ENCODE measurements at regions not wholly inside any gene's neighbourhood (a gene's known extent, or its start where the extent isn't known, plus 50 kb on each side); places are given as distances from the start of the nearest gene placed in this dataset.

DNA sequence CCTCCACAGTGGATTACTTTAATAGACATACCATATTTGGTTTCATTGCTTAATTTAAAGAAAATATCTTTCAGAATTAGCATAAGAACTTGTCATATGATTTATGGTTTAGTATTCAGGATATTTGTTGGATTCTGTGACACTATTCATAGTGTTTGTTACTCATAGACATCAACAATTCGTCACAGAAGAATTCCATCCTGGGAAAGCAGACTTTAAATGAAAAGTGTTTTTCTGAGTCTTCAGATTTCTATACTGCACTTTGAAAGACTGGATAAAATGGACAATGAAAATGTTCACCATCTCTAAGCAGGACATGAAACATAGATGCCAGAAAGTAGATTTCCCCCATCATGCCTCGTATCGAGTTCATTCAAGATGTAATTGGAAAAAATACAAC lies 435.6 kb upstream of the ONECUT1 start:
- H3K4me3 ChIP-seq (replicated peaks in 1 of 3): no peak overlapping the region
- H3K27ac ChIP-seq: no peak overlapping the region
- no peaks in the 10 kb centered on the region for H3K9me3 ChIP-seq
- 56 to 74% methylated on average over 3 of the region's 3 CpGs for WGBS, 2 donors
- H3K27me3 ChIP-seq: no peaks in the 10 kb centered on the region
- TF ChIP-seq, protein P1, sequence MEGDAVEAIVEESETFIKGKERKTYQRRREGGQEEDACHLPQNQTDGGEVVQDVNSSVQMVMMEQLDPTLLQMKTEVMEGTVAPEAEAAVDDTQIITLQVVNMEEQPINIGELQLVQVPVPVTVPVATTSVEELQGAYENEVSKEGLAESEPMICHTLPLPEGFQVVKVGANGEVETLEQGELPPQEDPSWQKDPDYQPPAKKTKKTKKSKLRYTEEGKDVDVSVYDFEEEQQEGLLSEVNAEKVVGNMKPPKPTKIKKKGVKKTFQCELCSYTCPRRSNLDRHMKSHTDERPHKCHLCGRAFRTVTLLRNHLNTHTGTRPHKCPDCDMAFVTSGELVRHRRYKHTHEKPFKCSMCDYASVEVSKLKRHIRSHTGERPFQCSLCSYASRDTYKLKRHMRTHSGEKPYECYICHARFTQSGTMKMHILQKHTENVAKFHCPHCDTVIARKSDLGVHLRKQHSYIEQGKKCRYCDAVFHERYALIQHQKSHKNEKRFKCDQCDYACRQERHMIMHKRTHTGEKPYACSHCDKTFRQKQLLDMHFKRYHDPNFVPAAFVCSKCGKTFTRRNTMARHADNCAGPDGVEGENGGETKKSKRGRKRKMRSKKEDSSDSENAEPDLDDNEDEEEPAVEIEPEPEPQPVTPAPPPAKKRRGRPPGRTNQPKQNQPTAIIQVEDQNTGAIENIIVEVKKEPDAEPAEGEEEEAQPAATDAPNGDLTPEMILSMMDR (IDR thresholded peaks at IDR 0.05): no peak
- TF ChIP-seq POLR2A (IDR thresholded peaks at IDR 0.05): no peak
- no peak for DNase-seq
- H3K36me3 ChIP-seq: no peaks in the 10 kb centered on the region
- intact Hi-C loops (cut with DNase I): no loop called here
- no peaks in the 10 kb centered on the region for H3K4me1 ChIP-seq

DNA sequence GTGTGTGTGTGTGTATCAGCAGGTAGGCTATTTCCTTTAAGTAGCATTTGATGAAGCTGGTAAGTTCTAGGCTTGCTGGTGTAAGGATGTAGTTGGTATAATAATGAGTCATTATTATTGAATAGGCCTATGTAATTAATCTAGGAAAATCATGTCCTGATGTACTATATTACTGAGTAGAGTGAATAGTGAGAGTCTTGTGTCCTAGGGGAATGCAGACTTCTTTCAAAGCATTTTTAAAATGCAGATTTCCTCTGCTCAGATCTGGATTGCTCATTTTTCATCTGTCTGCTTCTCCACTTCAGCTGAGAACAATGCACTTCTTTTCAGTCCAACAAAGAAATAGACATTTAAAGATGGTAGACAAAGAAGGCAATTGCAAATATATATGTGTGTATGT lies 434.2 kb upstream of the ONECUT1 start:
- DNase-seq: no peak
- no peaks in the 10 kb centered on the region for H3K27me3 ChIP-seq
- intact Hi-C loops (cut with DNase I): no loop called here
- no peak overlapping the region for H3K27ac ChIP-seq
- no peak overlapping the region for H3K4me3 ChIP-seq (replicated peaks in 1 of 3)
- H3K36me3 ChIP-seq: no peaks in the 10 kb centered on the region
- H3K4me1 ChIP-seq: no peaks in the 10 kb centered on the region
- TF ChIP-seq, protein P1 (IDR thresholded peaks at IDR 0.05): no peak
- no peak for TF ChIP-seq POLR2A (IDR thresholded peaks at IDR 0.05)
- no peaks in the 10 kb centered on the region for H3K9me3 ChIP-seq

- WGBS, 2 donors: 100% methylated on average over 1 of the region's 1 CpG
- Histone ChIP-seq H3K36me3 (no peaks in the 10 kb centered on the region), H3K4me3 (replicated peaks in 1 of 3) (no peak overlapping the region), H3K27me3 (no peaks in the 10 kb centered on the region), H3K9me3 (no peaks in the 10 kb centered on the region), H3K27ac (no peak overlapping the region), H3K4me1 (no peaks in the 10 kb centered on the region)
- TF ChIP-seq, protein P1 (IDR thresholded peaks at IDR 0.05): no peak
- TF ChIP-seq POLR2A (IDR thresholded peaks at IDR 0.05): no peak
- DNase-seq: no peak
- intact Hi-C loops (cut with DNase I): no loop called here
Observed at GRCh38 chr15:53223815-53224214, 433.7 kb upstream of the ONECUT1 start.

DNA sequence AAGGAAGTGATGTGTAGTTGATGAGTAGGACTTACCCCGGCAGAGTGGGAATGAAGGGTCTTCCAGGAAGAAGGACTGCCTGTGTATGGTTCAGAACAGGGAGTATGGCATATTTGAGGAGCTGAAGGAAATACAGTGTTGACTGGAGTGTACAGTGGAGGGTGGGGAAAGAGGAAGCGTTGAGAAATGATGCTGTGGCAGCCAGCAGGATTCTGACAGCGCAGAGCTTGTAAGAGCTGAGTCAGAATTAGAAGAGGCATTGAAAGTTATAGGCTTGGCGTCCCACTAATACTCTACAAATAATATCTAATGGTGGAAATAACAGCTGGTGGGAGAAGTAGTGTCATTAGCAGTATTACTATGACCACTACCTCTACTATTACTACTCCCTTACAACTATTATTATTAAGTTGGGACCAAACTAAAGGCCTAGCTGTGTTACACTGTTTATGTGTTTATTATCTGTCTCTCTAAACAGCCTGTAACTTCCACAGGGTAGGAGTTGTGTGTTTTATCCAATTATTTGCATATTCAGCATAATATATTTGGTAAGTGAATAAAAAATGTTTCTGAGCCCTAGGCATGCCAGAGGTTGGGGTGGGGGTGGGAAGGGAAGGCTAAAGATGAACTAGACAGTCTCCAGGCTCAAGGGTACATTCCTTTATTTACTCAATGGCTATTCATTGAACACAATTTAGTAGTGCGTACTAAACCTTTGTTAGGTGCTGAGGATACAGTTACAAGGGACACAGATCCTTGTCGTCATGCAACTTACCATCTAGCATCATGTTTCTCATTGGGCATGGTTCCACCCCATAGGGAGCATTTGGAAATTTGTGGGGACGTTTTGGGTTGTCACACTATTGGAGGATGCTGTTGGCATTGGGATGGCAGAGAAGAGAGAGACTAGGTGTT lies 428.8 kb upstream of the ONECUT1 start:
- Histone ChIP-seq H3K27ac (no peak overlapping the region), H3K4me3 (replicated peaks in 1 of 3) (no peak overlapping the region), H3K36me3 (no peaks in the 10 kb centered on the region), H3K27me3 (no peaks in the 10 kb centered on the region), H3K9me3 (no peaks in the 10 kb centered on the region), H3K4me1 (no peaks in the 10 kb centered on the region)
- TF ChIP-seq, protein P1 (IDR thresholded peaks at IDR 0.05): no peak
- no peak for TF ChIP-seq POLR2A (IDR thresholded peaks at IDR 0.05)
- DNase-seq: no peak
- intact Hi-C loops (cut with DNase I): no loop called here
- 76 to 82% methylated on average over 7 of the region's 7 CpGs for WGBS, 2 donors

GRCh38 chr15:53216036-53216435 lies 425.9 kb upstream of the ONECUT1 start:
- TF ChIP-seq, protein P1 (IDR thresholded peaks at IDR 0.05): no peak
- TF ChIP-seq POLR2A (IDR thresholded peaks at IDR 0.05): no peak
- no peak overlapping the region for H3K27ac ChIP-seq
- H3K4me3 ChIP-seq (replicated peaks in 1 of 3): no peak overlapping the region
- DNase-seq: no peak
- intact Hi-C loops (cut with DNase I): no loop called here
- H3K27me3 ChIP-seq: no peaks in the 10 kb centered on the region
- H3K4me1 ChIP-seq: no peaks in the 10 kb centered on the region
- WGBS, 2 donors: 80 to 85% methylated on average over 3 of the region's 3 CpGs
- no peaks in the 10 kb centered on the region for H3K9me3 ChIP-seq
- no peaks in the 10 kb centered on the region for H3K36me3 ChIP-seq
